Peyer's patch (tissue), 4 donors: ENCODE measurements at regions not wholly inside any gene's neighbourhood (a gene's known extent, or its start where the extent isn't known, plus 50 kb on each side); places are given as distances from the start of the nearest gene placed in this dataset.

Experiments
- POLR2A ChIP-seq, 2 donors: fragments of 450-650 bp; IDR thresholded peaks; one replicate each; pipeline ENCODE4 v1.5.1; 2017; ENCODE audit warnings: antibody characterized with exemption in 2 of 2, mild to moderate bottlenecking in 2 of 2, moderate library complexity in 2 of 2
- TF ChIP-seq, protein P1 (sequence below), 6 experiments: fragments of 450-650 bp in 4 of 6; fragments of 200-600 bp in 2 of 6; sonication (generic) in 1 of 6; IDR thresholded peaks; one replicate each; pipeline ENCODE4 v1.5.1; 2017 to 2019; ENCODE audit warnings: antibody characterized with exemption in 6 of 6, mild to moderate bottlenecking in 3 of 6, moderate library complexity in 1 of 6

DNA sequence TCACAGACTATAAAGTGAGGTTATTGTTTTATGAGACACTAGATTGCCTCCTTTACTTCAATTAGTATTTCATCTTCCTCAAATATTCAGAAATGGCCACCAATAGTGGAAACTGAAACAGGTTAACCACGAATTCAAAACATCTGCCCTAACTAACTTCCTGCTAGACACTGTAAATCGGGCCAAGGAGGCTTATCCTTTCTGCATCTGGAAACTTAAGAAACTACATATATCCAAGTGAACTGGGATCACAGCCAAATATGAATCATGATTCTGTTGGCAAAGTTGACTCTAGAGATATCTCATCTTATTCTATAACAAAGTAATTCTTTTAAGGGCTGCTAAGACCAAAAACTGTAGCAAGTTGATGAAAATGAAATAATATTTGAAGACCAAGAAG is 136.6 kb upstream of the ZC3H15 start:
- TF ChIP-seq, protein P1, sequence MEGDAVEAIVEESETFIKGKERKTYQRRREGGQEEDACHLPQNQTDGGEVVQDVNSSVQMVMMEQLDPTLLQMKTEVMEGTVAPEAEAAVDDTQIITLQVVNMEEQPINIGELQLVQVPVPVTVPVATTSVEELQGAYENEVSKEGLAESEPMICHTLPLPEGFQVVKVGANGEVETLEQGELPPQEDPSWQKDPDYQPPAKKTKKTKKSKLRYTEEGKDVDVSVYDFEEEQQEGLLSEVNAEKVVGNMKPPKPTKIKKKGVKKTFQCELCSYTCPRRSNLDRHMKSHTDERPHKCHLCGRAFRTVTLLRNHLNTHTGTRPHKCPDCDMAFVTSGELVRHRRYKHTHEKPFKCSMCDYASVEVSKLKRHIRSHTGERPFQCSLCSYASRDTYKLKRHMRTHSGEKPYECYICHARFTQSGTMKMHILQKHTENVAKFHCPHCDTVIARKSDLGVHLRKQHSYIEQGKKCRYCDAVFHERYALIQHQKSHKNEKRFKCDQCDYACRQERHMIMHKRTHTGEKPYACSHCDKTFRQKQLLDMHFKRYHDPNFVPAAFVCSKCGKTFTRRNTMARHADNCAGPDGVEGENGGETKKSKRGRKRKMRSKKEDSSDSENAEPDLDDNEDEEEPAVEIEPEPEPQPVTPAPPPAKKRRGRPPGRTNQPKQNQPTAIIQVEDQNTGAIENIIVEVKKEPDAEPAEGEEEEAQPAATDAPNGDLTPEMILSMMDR (IDR thresholded peaks at IDR 0.05) = no peak
- no peak for TF ChIP-seq POLR2A (IDR thresholded peaks at IDR 0.05)
